ENCODE measurements at regions not wholly inside any gene's neighbourhood (a gene's known extent, or its start where the extent isn't known, plus 50 kb on each side); places are given as distances from the start of the nearest gene placed in this dataset.

DNA sequence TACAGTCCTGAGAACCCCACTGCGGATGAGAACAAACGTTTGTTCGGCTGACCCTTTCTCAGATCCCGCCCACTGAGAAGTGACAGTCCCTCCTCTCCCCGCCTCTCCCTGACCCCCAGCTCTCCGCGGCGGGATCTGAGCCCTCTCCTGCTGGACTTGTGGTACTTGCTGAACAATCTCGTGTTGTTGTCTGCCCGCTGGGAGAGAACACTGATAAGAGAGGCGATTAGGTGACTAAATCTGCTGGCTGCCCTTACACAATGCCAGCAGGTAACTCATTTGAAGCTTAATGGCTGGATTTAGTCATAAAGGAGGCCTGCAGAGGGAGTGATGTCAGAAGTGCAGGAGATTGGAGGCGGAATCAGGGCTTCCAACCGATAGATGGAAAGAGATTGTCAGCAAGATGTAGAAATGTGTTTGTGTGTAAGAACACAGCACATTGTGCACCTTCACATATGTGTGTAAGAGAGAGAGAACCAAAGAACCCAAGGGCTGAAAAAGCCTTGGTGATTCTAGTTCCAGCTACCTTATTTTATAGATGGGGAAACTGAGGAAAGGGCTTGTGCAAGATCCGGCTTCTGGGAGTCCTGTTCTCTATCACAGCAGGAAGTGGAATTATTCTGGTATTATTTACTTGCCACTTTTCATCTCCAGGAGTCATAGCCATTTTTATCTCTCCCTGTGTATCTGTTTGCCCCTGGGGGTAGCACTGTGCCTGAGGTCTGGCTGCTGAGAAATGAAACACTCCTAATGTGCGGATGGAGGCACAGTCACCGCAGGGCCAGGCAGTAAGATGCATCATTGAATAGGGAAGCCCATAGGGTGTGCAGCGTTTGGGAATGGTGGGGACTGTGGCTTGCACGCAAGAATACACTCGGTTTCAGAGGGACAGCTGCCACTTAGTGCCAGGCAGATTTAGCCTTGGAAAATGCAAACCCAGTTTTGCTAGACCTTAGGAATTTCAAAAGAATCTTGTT is 203.7 kb upstream of the MSX2 start:
- no peaks in the 10 kb centered on the region for H3K27me3 ChIP-seq (replicated peaks; ENCODE audit: insufficient read depth)
- ATAC-seq (ENCODE audit: insufficient number of reproducible peaks, low FRiP score, low read depth): no peak
- TF ChIP-seq, protein P1, sequence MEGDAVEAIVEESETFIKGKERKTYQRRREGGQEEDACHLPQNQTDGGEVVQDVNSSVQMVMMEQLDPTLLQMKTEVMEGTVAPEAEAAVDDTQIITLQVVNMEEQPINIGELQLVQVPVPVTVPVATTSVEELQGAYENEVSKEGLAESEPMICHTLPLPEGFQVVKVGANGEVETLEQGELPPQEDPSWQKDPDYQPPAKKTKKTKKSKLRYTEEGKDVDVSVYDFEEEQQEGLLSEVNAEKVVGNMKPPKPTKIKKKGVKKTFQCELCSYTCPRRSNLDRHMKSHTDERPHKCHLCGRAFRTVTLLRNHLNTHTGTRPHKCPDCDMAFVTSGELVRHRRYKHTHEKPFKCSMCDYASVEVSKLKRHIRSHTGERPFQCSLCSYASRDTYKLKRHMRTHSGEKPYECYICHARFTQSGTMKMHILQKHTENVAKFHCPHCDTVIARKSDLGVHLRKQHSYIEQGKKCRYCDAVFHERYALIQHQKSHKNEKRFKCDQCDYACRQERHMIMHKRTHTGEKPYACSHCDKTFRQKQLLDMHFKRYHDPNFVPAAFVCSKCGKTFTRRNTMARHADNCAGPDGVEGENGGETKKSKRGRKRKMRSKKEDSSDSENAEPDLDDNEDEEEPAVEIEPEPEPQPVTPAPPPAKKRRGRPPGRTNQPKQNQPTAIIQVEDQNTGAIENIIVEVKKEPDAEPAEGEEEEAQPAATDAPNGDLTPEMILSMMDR (IDR thresholded peaks at IDR 0.05): no peak
- no peaks in the 10 kb centered on the region for H3K9me3 ChIP-seq
- no peak overlapping the region for H3K4me3 ChIP-seq
- no peak for DNase-seq (ENCODE audit: low spot score)
- no peaks in the 10 kb centered on the region for H3K4me1 ChIP-seq (ENCODE audit: control insufficient read depth in 1 of 2, low read depth in 2 of 2)
- H3K27ac ChIP-seq: no peak overlapping the region
- no peaks in the 10 kb centered on the region for H3K36me3 ChIP-seq

DNA sequence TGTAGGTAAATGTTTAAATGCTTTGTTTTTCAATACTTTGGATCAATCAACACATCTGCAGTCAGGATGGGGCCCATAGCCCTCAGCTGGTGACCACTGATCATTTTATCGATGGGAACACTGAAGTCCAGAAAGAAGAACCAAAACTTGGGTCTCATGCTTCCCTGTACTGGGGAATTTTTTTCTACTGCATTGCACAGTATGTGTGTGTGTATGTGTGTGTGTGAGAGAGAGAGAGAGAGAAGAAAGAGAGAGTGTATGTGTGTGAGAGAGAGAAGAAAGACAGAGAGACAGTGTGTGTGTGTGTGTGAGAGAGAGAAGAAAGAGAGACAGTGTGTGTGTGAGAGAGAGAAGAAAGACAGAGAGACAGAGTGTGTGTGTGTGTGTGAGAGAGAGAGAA is 202.9 kb upstream of the MSX2 start:
- Histone ChIP-seq H3K27ac (no peak overlapping the region), H3K4me3 (no peak overlapping the region), H3K36me3 (no peaks in the 10 kb centered on the region), H3K4me1 (ENCODE audit: control insufficient read depth in 1 of 2, low read depth in 2 of 2) (peaks cover 0 to 4% of the 10 kb centered on the region in 2 donors), H3K27me3 (replicated peaks; ENCODE audit: insufficient read depth) (no peaks in the 10 kb centered on the region), H3K9me3 (no peaks in the 10 kb centered on the region)
- DNase-seq (ENCODE audit: low spot score) (no peak), ATAC-seq (ENCODE audit: insufficient number of reproducible peaks, low FRiP score, low read depth) (no peak)
- TF ChIP-seq, protein P1 (IDR thresholded peaks at IDR 0.05): no peak

DNA sequence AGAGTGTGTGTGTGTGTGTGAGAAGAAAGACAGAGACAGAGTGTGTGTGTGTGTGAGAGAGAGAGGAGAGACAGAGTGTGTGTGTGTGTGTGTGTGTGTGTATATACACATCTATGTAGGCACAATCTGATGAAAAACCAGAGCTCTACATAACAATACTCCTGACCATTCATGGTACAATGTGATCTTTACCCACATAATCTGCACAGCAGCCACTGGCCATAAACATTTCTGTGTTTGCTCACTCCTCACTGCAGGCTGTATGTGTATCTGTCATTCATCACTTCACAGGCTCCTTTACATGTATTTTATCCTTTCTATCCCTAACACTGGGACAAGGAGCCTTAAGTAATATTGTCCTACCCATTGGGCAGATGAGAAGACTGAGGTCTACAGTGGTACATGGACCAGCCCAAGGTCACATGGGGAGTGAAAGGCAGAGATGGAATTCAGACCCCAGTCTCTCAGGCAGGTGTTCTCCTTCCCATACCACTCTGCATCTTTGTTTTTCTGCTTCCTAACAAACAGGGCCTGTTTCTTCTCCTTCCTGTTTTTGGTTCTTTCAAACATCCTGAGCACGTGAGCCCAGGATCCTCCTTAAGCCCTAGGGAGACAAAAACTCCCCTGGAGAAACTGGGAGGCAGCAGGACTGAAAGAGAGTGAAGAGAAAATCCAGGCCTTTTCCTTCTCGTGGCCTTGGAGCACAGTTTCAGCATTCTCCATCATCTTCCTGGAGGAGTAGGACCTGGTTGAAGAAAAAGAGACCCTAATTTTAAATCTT is 201.7 kb upstream of the MSX2 start:
- peaks cover 0 to 14% of the 10 kb centered on the region in 2 donors for H3K4me1 ChIP-seq (ENCODE audit: control insufficient read depth in 1 of 2, low read depth in 2 of 2)
- TF ChIP-seq, protein P1 (IDR thresholded peaks at IDR 0.05): no peak
- H3K27me3 ChIP-seq (replicated peaks; ENCODE audit: insufficient read depth): no peaks in the 10 kb centered on the region
- DNase-seq (ENCODE audit: low spot score) (no peak), ATAC-seq (ENCODE audit: insufficient number of reproducible peaks, low FRiP score, low read depth) (no peak)
- H3K36me3 ChIP-seq: no peaks in the 10 kb centered on the region
- H3K9me3 ChIP-seq: no peaks in the 10 kb centered on the region
- H3K4me3 ChIP-seq: no peak overlapping the region
- no peak overlapping the region for H3K27ac ChIP-seq

DNA sequence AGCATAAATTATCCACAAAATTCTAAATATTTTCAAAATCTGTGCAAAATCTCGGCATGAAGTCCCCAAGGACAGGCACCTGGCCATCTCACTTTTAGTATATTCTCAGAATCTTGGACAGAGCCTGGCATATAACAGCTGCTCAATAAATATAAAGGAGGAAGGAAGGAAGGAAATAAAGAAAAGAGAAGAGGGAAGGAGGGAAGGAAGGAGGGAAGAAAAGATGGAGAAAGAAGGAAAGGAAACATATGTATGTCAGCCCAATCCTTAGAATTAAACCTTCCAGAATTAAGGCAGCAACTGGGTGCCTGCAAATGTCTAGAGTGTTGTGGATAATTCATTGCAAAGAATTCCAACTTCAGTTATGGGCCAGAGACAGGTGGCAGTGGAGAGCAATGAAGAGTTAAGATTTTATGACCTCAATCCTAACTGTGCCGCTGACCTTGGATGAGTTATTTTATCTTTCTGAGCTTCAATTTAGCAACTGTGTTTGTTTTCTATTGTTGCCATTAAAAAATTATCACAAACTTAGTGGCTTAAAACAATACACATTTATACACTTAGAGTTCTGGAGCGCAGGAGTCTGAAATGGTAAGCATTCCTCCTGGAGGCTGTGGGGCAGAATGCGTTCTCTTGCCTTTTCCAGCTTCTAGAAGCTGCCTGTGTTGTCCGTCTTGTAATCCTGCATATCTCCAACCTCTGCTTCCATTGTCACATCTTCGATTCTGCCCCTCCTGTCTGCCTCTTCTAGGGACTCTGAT is 200.9 kb upstream of the MSX2 start:
- Histone ChIP-seq H3K36me3 (no peaks in the 10 kb centered on the region), H3K4me3 (no peak overlapping the region), H3K27ac (no peak overlapping the region), H3K4me1 (ENCODE audit: control insufficient read depth in 1 of 2, low read depth in 2 of 2) (peaks cover 0 to 14% of the 10 kb centered on the region in 2 donors), H3K9me3 (no peaks in the 10 kb centered on the region), H3K27me3 (replicated peaks; ENCODE audit: insufficient read depth) (no peaks in the 10 kb centered on the region)
- ATAC-seq (ENCODE audit: insufficient number of reproducible peaks, low FRiP score, low read depth): no peak
- DNase-seq (ENCODE audit: low spot score): no peak
- TF ChIP-seq, protein P1 (IDR thresholded peaks at IDR 0.05): no peak

Measured in thoracic aorta (tissue), 2 donors.